MCF 10A (cell line): ENCODE measurements at regions not wholly inside any gene's neighbourhood (a gene's known extent, or its start where the extent isn't known, plus 50 kb on each side); places are given as distances from the start of the nearest gene placed in this dataset.

Experiments
- BruUV-seq: library from RNA; stranded (reverse); fragments of 400-500 nt; replicated peaks from 2 replicates; lab custom pipeline; 2021; lab: Mats Ljungman, UMichigan
- CTCF ChIA-PET: fragments of 300-600 bp; sonication (Branson Sonifier 250); formaldehyde crosslinking; extraction: SDS; loops from one replicate; lab custom pipeline; 2021; ENCODE audit warnings: antibody characterized with exemption, inconsistent platforms; lab: Yijun Ruan, JAX
- POLR2A ChIA-PET: fragments of 300-600, 350-650 bp; sonication (Branson Sonifier 250); formaldehyde crosslinking; extraction: SDS; loops from one replicate; lab custom pipeline; 2020; ENCODE audit warnings: antibody characterized with exemption, inconsistent platforms; lab: Yijun Ruan, JAX
- DNase-seq: peaks from one replicate; pipeline ENCODE4 v3.0.0-alpha.2; 2018; ENCODE audit not compliant: unreplicated experiment
- H3K27ac Mint-ChIP-seq: one replicate; pipeline ENCODE4 v1.8.0; 2022; ENCODE audit warnings: mild to moderate bottlenecking, low read depth, mixed read lengths; ENCODE audit not compliant: unreplicated experiment
- H3K27me3 Mint-ChIP-seq: one replicate; pipeline ENCODE4 v1.8.0; 2022; ENCODE audit warnings: mixed read lengths; ENCODE audit not compliant: insufficient read depth, unreplicated experiment
- H3K36me3 Mint-ChIP-seq: one replicate; pipeline ENCODE4 v1.8.0; 2022; ENCODE audit warnings: mild to moderate bottlenecking, moderate library complexity, mixed read lengths; ENCODE audit not compliant: insufficient read depth, unreplicated experiment
- H3K4me1 Mint-ChIP-seq: one replicate; pipeline ENCODE4 v1.8.0; 2022; ENCODE audit warnings: mixed read lengths; ENCODE audit not compliant: insufficient read depth, unreplicated experiment
- H3K4me3 Mint-ChIP-seq: one replicate; pipeline ENCODE4 v1.8.0; 2022; ENCODE audit warnings: mild to moderate bottlenecking, moderate library complexity, mixed read lengths; ENCODE audit not compliant: unreplicated experiment
- H3K9me3 Mint-ChIP-seq: one replicate; pipeline ENCODE4 v1.8.0; 2022; ENCODE audit warnings: mixed read lengths; ENCODE audit not compliant: unreplicated experiment
- CTCF ChIP-seq: fragments of 200-600 bp; IDR thresholded peaks from one replicate; pipeline ENCODE4 v1.8.0; 2022; ENCODE audit warnings: antibody characterized with exemption, mild to moderate bottlenecking; ENCODE audit not compliant: unreplicated experiment
- intact Hi-C: fragments of 100-400 bp; cut with micrococcal nuclease; formaldehyde crosslinking; loops from 2 replicates; pipeline ENCODE4 v1.14.1; 2022

- CTCF ChIA-PET: interaction anchor here (0.7 kb wide), 1 partner anchor 97 kb away, joined by 3 read pairs; no protein-coding TSS in a partner anchor
- no peaks in the 10 kb centered on the region for H3K36me3 Mint-ChIP-seq
- intact Hi-C loops: no loop called here
- no peak overlapping the region for H3K4me3 Mint-ChIP-seq
- no peak for DNase-seq
- TF ChIP-seq CTCF: no peak
- POLR2A ChIA-PET: no interaction called here
- BruUV-seq: no TSS peak
- no peak overlapping the region for H3K27ac Mint-ChIP-seq
- no peaks in the 10 kb centered on the region for H3K27me3 Mint-ChIP-seq
- peaks cover 6% of the 10 kb centered on the region for H3K9me3 Mint-ChIP-seq
- no peaks in the 10 kb centered on the region for H3K4me1 Mint-ChIP-seq
Observed at GRCh38 chr6:40714576-40715564, 127.7 kb upstream of the LRFN2 start.

- no peaks in the 10 kb centered on the region for H3K4me1 Mint-ChIP-seq
- H3K9me3 Mint-ChIP-seq: peaks cover 6% of the 10 kb centered on the region
- CTCF ChIA-PET: interaction anchor here (0.7 kb wide), 1 partner anchor 98 kb away, joined by 3 read pairs; no protein-coding TSS in a partner anchor
- POLR2A ChIA-PET: no interaction called here
- H3K4me3 Mint-ChIP-seq: no peak overlapping the region
- TF ChIP-seq CTCF: no peak
- BruUV-seq: no TSS peak
- H3K36me3 Mint-ChIP-seq: no peaks in the 10 kb centered on the region
- no peaks in the 10 kb centered on the region for H3K27me3 Mint-ChIP-seq
- no peak overlapping the region for H3K27ac Mint-ChIP-seq
- intact Hi-C loops: no loop called here
- no peak for DNase-seq
Observed at GRCh38 chr6:40714143-40714542, 127.0 kb upstream of the LRFN2 start.

- Mint-ChIP-seq H3K27me3 (no peaks in the 10 kb centered on the region), H3K27ac (no peak overlapping the region), H3K36me3 (no peaks in the 10 kb centered on the region), H3K4me1 (no peaks in the 10 kb centered on the region), H3K9me3 (peaks cover 6% of the 10 kb centered on the region), H3K4me3 (no peak overlapping the region)
- no peak for DNase-seq
- no TSS peak for BruUV-seq
- CTCF ChIA-PET: interaction anchor here (0.6 kb wide), 2 partner anchors 31 to 717 kb away, joined by 3 read pairs; no protein-coding TSS in a partner anchor
- intact Hi-C loops: no loop called here
- no peak for TF ChIP-seq CTCF
- POLR2A ChIA-PET: interaction anchor here (0.7 kb wide), 1 partner anchor 724 kb away, joined by 3 read pairs; no protein-coding TSS in a partner anchor
Observed at GRCh38 chr6:40713002-40713719, 126.0 kb upstream of the LRFN2 start.
